MM.1S (cell line): ENCODE measurements at regions not wholly inside any gene's neighbourhood (a gene's known extent, or its start where the extent isn't known, plus 50 kb on each side); places are given as distances from the start of the nearest gene placed in this dataset.

Experiments used
- DNase-seq: peaks from one replicate; pipeline ENCODE4 v3.0.0-alpha.2; 2015
- H2AFZ ChIP-seq: fragments of 300-600 bp; sonication (generic); 2 replicates; pipeline ENCODE4 v1.6.0; 2016; ENCODE audit warnings: antibody characterized with exemption, low read length
- H3F3A ChIP-seq: fragments of 300-600 bp; sonication (generic); 2 replicates; pipeline ENCODE4 v1.6.1; 2016; ENCODE audit warnings: mild to moderate bottlenecking, antibody characterized with exemption, low read length, moderate library complexity, mixed read lengths; ENCODE audit not compliant: insufficient read depth
- H3K27ac ChIP-seq: fragments of 300-600 bp; sonication (generic); 2 replicates; pipeline ENCODE4 v1.5.1; 2016; ENCODE audit warnings: mild to moderate bottlenecking, low read length
- H3K27me3 ChIP-seq: fragments of 300-600 bp; sonication (generic); replicated peaks from 2 replicates; pipeline ENCODE4 v1.6.0; 2016; ENCODE audit warnings: low read length; ENCODE audit not compliant: insufficient read depth
- H3K36me3 ChIP-seq: fragments of 300-600 bp; sonication (generic); replicated peaks from 2 replicates; pipeline ENCODE4 v1.6.1; 2016; ENCODE audit warnings: mild to moderate bottlenecking, low read length, mixed read lengths; ENCODE audit not compliant: insufficient read depth
- H3K4me1 ChIP-seq: fragments of 300-600 bp; sonication (generic); 2 replicates; pipeline ENCODE4 v1.6.1; 2016; ENCODE audit warnings: low read length, mixed read lengths
- H3K4me2 ChIP-seq: fragments of 300-600 bp; sonication (generic); 2 replicates; pipeline ENCODE4 v1.6.0; 2016; ENCODE audit warnings: low read depth, low read length
- H3K4me3 ChIP-seq: fragments of 300-600 bp; sonication (generic); 2 replicates; pipeline ENCODE4 v1.5.1; 2016; ENCODE audit warnings: low read length, mixed read lengths
- H3K79me2 ChIP-seq: fragments of 300-600 bp; sonication (generic); 2 replicates; pipeline ENCODE4 v1.6.1; 2016; ENCODE audit warnings: mixed run types, low read length, mixed read lengths
- H3K9ac ChIP-seq: fragments of 300-600 bp; sonication (generic); 2 replicates; pipeline ENCODE4 v1.6.1; 2016; ENCODE audit warnings: low read length, mixed read lengths
- H3K9me2 ChIP-seq: fragments of 300-600 bp; sonication (generic); replicated peaks from 2 replicates; pipeline ENCODE4 v1.6.1; 2016; ENCODE audit warnings: mild to moderate bottlenecking, low read length, mixed read lengths; ENCODE audit not compliant: insufficient read depth
- H3K9me3 ChIP-seq: fragments of 300-600 bp; sonication (generic); replicated peaks from 2 replicates; pipeline ENCODE4 v1.6.1; 2016; ENCODE audit warnings: mild to moderate bottlenecking, low read length, mixed read lengths; ENCODE audit not compliant: insufficient read depth
- H4K20me1 ChIP-seq: fragments of 300-600 bp; sonication (generic); 2 replicates; pipeline ENCODE4 v1.6.1; 2016; ENCODE audit warnings: mild to moderate bottlenecking, low read length, moderate library complexity, mixed read lengths; ENCODE audit not compliant: insufficient read depth
- EZH2 ChIP-seq: fragments of 300-600 bp; sonication (generic); optimal IDR thresholded peaks from 2 replicates; pipeline ENCODE3; 2017; ENCODE audit warnings: low read depth, mild to moderate bottlenecking, antibody characterized with exemption, low read length, mixed read lengths
- EZH2phosphoT487 ChIP-seq: fragments of 300-600 bp; sonication (generic); IDR thresholded peaks from 2 replicates; pipeline ENCODE4 v1.6.1; 2018; ENCODE audit warnings: antibody characterized with exemption, low read length
- TF ChIP-seq, protein P1 (sequence below): fragments of 300-600 bp; sonication (generic); IDR thresholded peaks from 2 replicates; pipeline ENCODE4 v1.5.1; 2016; ENCODE audit warnings: antibody characterized with exemption, low read length, mixed read lengths

DNA sequence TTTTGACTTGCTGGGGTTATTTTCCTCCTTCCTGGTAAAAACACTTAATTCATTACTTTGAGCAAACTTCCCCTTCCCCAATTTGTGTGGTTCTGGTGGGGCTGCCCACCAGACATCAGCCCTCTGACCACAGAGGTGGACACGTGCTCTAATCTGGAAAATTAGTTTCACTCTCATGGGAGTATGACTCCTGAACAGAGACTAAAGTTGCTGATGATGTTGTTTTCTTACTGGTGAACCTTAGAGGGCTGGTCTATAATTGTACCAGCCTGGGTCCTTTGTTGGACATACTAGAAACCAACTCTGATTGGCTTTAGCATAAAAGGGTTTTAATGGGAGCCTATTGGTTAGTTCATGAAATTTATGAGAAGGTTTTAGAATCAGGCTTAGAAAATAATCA is 54.1 kb upstream of the ACYP2 start:
- H3K4me1 ChIP-seq, result peaks cover 30% of the 10 kb centered on the region
- H3K4me3 ChIP-seq, result no peak overlapping the region
- no peaks in the 10 kb centered on the region for H3K9me3 ChIP-seq
- DNase-seq, result peak; percentile 72
- H4K20me1 ChIP-seq, result no peaks in the 10 kb centered on the region
- TF ChIP-seq EZH2, result no peak
- TF ChIP-seq, protein P1, sequence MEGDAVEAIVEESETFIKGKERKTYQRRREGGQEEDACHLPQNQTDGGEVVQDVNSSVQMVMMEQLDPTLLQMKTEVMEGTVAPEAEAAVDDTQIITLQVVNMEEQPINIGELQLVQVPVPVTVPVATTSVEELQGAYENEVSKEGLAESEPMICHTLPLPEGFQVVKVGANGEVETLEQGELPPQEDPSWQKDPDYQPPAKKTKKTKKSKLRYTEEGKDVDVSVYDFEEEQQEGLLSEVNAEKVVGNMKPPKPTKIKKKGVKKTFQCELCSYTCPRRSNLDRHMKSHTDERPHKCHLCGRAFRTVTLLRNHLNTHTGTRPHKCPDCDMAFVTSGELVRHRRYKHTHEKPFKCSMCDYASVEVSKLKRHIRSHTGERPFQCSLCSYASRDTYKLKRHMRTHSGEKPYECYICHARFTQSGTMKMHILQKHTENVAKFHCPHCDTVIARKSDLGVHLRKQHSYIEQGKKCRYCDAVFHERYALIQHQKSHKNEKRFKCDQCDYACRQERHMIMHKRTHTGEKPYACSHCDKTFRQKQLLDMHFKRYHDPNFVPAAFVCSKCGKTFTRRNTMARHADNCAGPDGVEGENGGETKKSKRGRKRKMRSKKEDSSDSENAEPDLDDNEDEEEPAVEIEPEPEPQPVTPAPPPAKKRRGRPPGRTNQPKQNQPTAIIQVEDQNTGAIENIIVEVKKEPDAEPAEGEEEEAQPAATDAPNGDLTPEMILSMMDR, result no peak
- no peak for TF ChIP-seq EZH2phosphoT487
- H3K79me2 ChIP-seq, result no peaks in the 10 kb centered on the region
- H3K36me3 ChIP-seq, result no peaks in the 10 kb centered on the region
- peak overlapping the region; percentile 9; the same call in 1 of the 2 replicates for H2AFZ ChIP-seq
- H3K27ac ChIP-seq, result no peak overlapping the region
- H3K9ac ChIP-seq, result no peak overlapping the region
- H3K27me3 ChIP-seq, result no peaks in the 10 kb centered on the region
- H3K4me2 ChIP-seq, result peak overlapping the region; percentile 29
- H3K9me2 ChIP-seq, result no peaks in the 10 kb centered on the region
- no peaks in the 10 kb centered on the region for H3F3A ChIP-seq

GRCh38 chr2:54059986-54060385 is 55.4 kb upstream of the ACYP2 start:
- peaks cover 6% of the 10 kb centered on the region for H3F3A ChIP-seq
- H3K4me2 ChIP-seq, result no peak overlapping the region

DNA sequence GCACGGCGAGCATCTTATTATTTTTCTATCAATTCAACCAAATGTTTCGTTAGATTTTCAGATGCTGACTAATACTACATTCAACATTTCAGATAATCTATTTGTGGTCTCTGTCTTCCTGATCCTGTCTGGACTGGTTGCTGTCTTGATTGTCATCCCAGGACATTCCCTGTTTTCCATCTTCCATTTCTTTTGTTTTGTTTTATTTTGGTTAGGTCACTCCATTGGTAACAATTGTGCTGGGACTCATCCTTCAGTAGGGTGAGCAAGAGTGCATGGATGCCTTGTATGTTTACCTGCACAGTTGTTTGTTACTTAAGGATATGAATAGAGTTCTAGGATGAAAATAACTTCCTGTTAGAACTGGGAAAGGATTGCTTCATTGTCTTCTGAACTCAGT is 55.9 kb upstream of the ACYP2 start:
- no peak overlapping the region for H3K9ac ChIP-seq
- H3K27me3 ChIP-seq, result no peaks in the 10 kb centered on the region
- H3K36me3 ChIP-seq, result no peaks in the 10 kb centered on the region
- H3K9me2 ChIP-seq, result no peaks in the 10 kb centered on the region
- H2AFZ ChIP-seq, result no peak overlapping the region
- H3K79me2 ChIP-seq, result no peaks in the 10 kb centered on the region
- peaks cover 35% of the 10 kb centered on the region for H3K4me1 ChIP-seq
- peaks cover 11% of the 10 kb centered on the region for H3F3A ChIP-seq
- no peak overlapping the region for H3K27ac ChIP-seq
- no peak overlapping the region for H3K4me2 ChIP-seq
- no peaks in the 10 kb centered on the region for H3K9me3 ChIP-seq
- no peaks in the 10 kb centered on the region for H4K20me1 ChIP-seq
- no peak overlapping the region for H3K4me3 ChIP-seq
- TF ChIP-seq EZH2 (no peak), EZH2phosphoT487 (no peak)
- TF ChIP-seq, protein P1, result no peak
- no peak for DNase-seq

More at GRCh38 chr2:54059986-54060385, 55.4 kb upstream of the ACYP2 start:
- H3K27ac ChIP-seq, result no peak overlapping the region
- no peak overlapping the region for H3K9ac ChIP-seq
- H3K79me2 ChIP-seq, result no peaks in the 10 kb centered on the region
- H3K4me1 ChIP-seq, result peaks cover 31% of the 10 kb centered on the region
- TF ChIP-seq EZH2, result no peak
- no peak for TF ChIP-seq EZH2phosphoT487
- TF ChIP-seq, protein P1, result no peak
- H2AFZ ChIP-seq, result no peak overlapping the region
- DNase-seq, result no peak
- H3K27me3 ChIP-seq, result no peaks in the 10 kb centered on the region
- H3K36me3 ChIP-seq, result no peaks in the 10 kb centered on the region
- H3K9me3 ChIP-seq, result no peaks in the 10 kb centered on the region
- H3K9me2 ChIP-seq, result no peaks in the 10 kb centered on the region
- no peak overlapping the region for H3K4me3 ChIP-seq
- no peaks in the 10 kb centered on the region for H4K20me1 ChIP-seq
